ENCODE measurements at regions not wholly inside any gene's neighbourhood (a gene's known extent, or its start where the extent isn't known, plus 50 kb on each side); places are given as distances from the start of the nearest gene placed in this dataset.

DNA sequence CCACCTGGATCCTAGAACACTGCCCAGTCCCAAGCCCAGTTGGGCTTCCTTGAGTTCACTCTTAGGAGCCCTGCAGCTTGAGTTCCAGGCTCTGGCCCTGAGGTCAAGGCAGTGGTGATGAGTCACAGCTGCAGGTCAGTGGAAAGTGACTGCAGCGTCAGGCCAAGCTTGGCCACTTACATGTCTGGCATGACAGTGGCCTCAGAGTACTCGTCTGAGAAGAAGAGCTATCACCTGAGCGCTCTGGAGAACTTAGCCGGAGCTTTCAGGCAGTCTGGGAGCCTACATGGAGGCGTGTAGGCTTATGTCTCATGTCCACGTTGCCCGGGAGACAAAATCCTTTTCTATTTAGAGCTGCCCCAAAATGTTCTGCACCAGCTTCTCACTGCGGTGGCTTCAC lies 75.6 kb downstream of the ARL6IP4 start:
- TF ChIP-seq, protein P1, sequence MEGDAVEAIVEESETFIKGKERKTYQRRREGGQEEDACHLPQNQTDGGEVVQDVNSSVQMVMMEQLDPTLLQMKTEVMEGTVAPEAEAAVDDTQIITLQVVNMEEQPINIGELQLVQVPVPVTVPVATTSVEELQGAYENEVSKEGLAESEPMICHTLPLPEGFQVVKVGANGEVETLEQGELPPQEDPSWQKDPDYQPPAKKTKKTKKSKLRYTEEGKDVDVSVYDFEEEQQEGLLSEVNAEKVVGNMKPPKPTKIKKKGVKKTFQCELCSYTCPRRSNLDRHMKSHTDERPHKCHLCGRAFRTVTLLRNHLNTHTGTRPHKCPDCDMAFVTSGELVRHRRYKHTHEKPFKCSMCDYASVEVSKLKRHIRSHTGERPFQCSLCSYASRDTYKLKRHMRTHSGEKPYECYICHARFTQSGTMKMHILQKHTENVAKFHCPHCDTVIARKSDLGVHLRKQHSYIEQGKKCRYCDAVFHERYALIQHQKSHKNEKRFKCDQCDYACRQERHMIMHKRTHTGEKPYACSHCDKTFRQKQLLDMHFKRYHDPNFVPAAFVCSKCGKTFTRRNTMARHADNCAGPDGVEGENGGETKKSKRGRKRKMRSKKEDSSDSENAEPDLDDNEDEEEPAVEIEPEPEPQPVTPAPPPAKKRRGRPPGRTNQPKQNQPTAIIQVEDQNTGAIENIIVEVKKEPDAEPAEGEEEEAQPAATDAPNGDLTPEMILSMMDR (IDR thresholded peaks at IDR 0.05): no peak
- TF ChIP-seq EP300 (IDR thresholded peaks at IDR 0.05) (no peak), POLR2AphosphoS5 (IDR thresholded peaks at IDR 0.05) (no peak), POLR2A (IDR thresholded peaks at IDR 0.05) (no peak)
